K562 (cell line): ENCODE measurements at regions not wholly inside any gene's neighbourhood (a gene's known extent, or its start where the extent isn't known, plus 50 kb on each side); places are given as distances from the start of the nearest gene placed in this dataset.

Experiments
- ATAC-seq: fragments of 200-7000 bp; cut with Tn5 transposase; 3 replicates; pipeline ENCODE4 v1.9.1; 2020; ENCODE audit warnings: moderate library complexity
- BruUV-seq: library from RNA; stranded (reverse); fragments of 400-500 nt; replicated peaks from 2 replicates; lab custom pipeline; 2021; lab: Mats Ljungman, UMichigan
- CTCF ChIA-PET: fragments of 300-600 bp; formaldehyde crosslinking; extraction: SDS; loops from one replicate; lab custom pipeline; 2021; ENCODE audit warnings: low intra/inter-chr PET ratio; lab: Yijun Ruan, JAX
- POLR2A ChIA-PET: fragments of 300-600, 350-650 bp; sonication (Branson Sonifier 250); formaldehyde crosslinking; extraction: SDS; loops from one replicate; lab custom pipeline; 2021; ENCODE audit warnings: antibody characterized with exemption, inconsistent platforms; lab: Yijun Ruan, JAX
- DNase-seq, 4 experiments: peaks; one replicate each; pipeline versions ENCODE4 v3.0.0 to v3.0.0-alpha.2; 2011 to 2018; ENCODE audit warnings: low spot score in 3 of 4, mixed read lengths in 3 of 4; ENCODE audit errors: extremely low read depth in 1 of 4
- FAIRE-seq: peaks from 2 replicates; lab custom pipeline; 2011; peaks lifted over from hg19 to GRCh38; lab: Jason Lieb, UNC
- H2AFZ ChIP-seq: 2 replicates; pipeline ENCODE4 v1.6.0; 2011; ENCODE audit warnings: low read depth, low read length, control low read depth, inconsistent platforms
- H3K27ac ChIP-seq: fragments of 200-600 bp; 3 replicates; pipeline ENCODE4 v1.8.0; 2011; ENCODE audit warnings: low read depth, mild to moderate bottlenecking, control low read depth, inconsistent platforms, low read length, moderate library complexity, mixed read lengths; ENCODE audit errors: extremely low read depth
- H3K27me3 ChIP-seq, 2 experiments: fragments of 300-600 bp in 1 of 2; 2 replicates in 1 of 2; 3 replicates in 1 of 2; pipeline versions ENCODE4 v1.6.0 to v1.8.0; 2011; ENCODE audit warnings: inconsistent platforms in 2 of 2, low read length in 2 of 2, mild to moderate bottlenecking in 1 of 2, mixed read lengths in 1 of 2, moderate library complexity in 1 of 2; ENCODE audit not compliant: control insufficient read depth in 2 of 2, insufficient read depth in 2 of 2
- H3K36me3 ChIP-seq: fragments of 300-600 bp; 3 replicates; pipeline ENCODE4 v1.8.0; 2011; ENCODE audit warnings: mild to moderate bottlenecking, low read length, inconsistent platforms; ENCODE audit not compliant: control insufficient read depth, insufficient read depth
- H3K4me1 ChIP-seq, 2 experiments: fragments of 200-600 bp in 1 of 2; replicated peaks in 1 of 2; 2 replicates in 1 of 2; 3 replicates in 1 of 2; pipeline versions ENCODE4 v1.5.1 to v1.8.0; 2011; ENCODE audit warnings: inconsistent platforms in 2 of 2, low read length in 2 of 2, mild to moderate bottlenecking in 1 of 2, mixed read lengths in 1 of 2, moderate library complexity in 1 of 2; ENCODE audit not compliant: control insufficient read depth in 2 of 2, insufficient read depth in 2 of 2
- H3K4me2 ChIP-seq: 2 replicates; pipeline ENCODE4 v1.6.1; 2011; ENCODE audit warnings: low read length, control low read depth, inconsistent platforms, mixed read lengths; ENCODE audit not compliant: insufficient read depth
- H3K4me3 ChIP-seq: fragments of 200-600 bp; sonication (generic), shearing (Covaris generic); 2 replicates; pipeline ENCODE4 v1.5.1; 2016; ENCODE audit warnings: control low read depth, inconsistent platforms
- H3K79me2 ChIP-seq: fragments of 200-600 bp; 3 replicates; pipeline ENCODE4 v1.8.0; 2011; ENCODE audit warnings: low read length, inconsistent platforms; ENCODE audit not compliant: control insufficient read depth, insufficient read depth
- H3K9ac ChIP-seq, 2 experiments: 2 replicates each; pipeline versions ENCODE4 v1.6.0 to v1.6.1; 2011; ENCODE audit warnings: low read depth in 2 of 2, low read length in 2 of 2, control low read depth in 1 of 2, inconsistent platforms in 1 of 2, mild to moderate bottlenecking in 1 of 2, mixed read lengths in 1 of 2; ENCODE audit not compliant: insufficient read depth in 1 of 2
- H3K9me1 ChIP-seq: one replicate; pipeline ENCODE4 v1.6.0; 2011; ENCODE audit warnings: inconsistent platforms, mild to moderate bottlenecking, low read length, moderate library complexity; ENCODE audit not compliant: control insufficient read depth, insufficient read depth
- H3K9me3 ChIP-seq: replicated peaks from 2 replicates; pipeline ENCODE4 v1.5.1; 2011; ENCODE audit warnings: low read depth, low read length, inconsistent platforms; ENCODE audit not compliant: control insufficient read depth, insufficient read depth
- H4K20me1 ChIP-seq: replicated peaks from 2 replicates; pipeline ENCODE4 v1.6.1; 2011; ENCODE audit warnings: low read length, inconsistent platforms, mixed read lengths; ENCODE audit not compliant: control insufficient read depth, insufficient read depth
- CCAR2 ChIP-seq: fragments of 200-400 bp; formaldehyde crosslinking; IDR thresholded peaks from 2 replicates; pipeline ENCODE4 v1.6.1; 2017; ENCODE audit warnings: mild to moderate bottlenecking, low read depth, low read length
- MAZ ChIP-seq, 2 experiments: fragments of 450-650 bp in 1 of 2; sonication (generic) in 1 of 2; formaldehyde crosslinking; IDR thresholded peaks in 1 of 2; conservative IDR thresholded peaks in 1 of 2; 2 replicates each; pipeline versions ENCODE4 v1.4.0 to v1.5.0; 2020; ENCODE audit warnings: mild to moderate bottlenecking in 1 of 2, missing genetic modification reagents in 1 of 2
- RAD21 ChIP-seq, 2 experiments: fragments of 250-450 bp in 1 of 2; fragments of 450-650 bp in 1 of 2; sonication (Bioruptor Pico) in 1 of 2; formaldehyde crosslinking in 1 of 2; IDR thresholded peaks in 1 of 2; conservative IDR thresholded peaks in 1 of 2; 2 replicates each; pipeline versions ENCODE4 v1.4.0 to v1.8.0; 2020 to 2022; ENCODE audit warnings: mild to moderate bottlenecking in 2 of 2, moderate library complexity in 1 of 2
- SIX5 ChIP-seq, 2 experiments: IDR thresholded peaks; 2 replicates each; pipeline ENCODE4 v1.6.1; 2011; ENCODE audit warnings: low read length in 2 of 2, borderline replicate concordance in 1 of 2, low read depth in 1 of 2, mild to moderate bottlenecking in 1 of 2, moderate library complexity in 1 of 2; ENCODE audit not compliant: insufficient read depth in 1 of 2
- SMC3 ChIP-seq: conservative IDR thresholded peaks from 2 replicates; pipeline ENCODE4 v1.6.1; 2011; ENCODE audit warnings: low read depth, low read length, improper control_type of control experiment; ENCODE audit not compliant: insufficient read depth
- TEAD4 ChIP-seq, 2 experiments: sonication (generic) in 1 of 2; formaldehyde crosslinking in 1 of 2; IDR thresholded peaks; 2 replicates each; pipeline versions ENCODE4 v1.6.1 to v1.8.0; 2012 to 2022; ENCODE audit warnings: borderline replicate concordance in 1 of 2, inconsistent platforms in 1 of 2, low read length in 1 of 2, mild to moderate bottlenecking in 1 of 2, missing genetic modification reagents in 1 of 2
- in situ Hi-C: fragments of 300-500 bp; cut with MboI; formaldehyde crosslinking; loops from 4 replicates; pipeline ENCODE4 v1.15.0; 2018; ENCODE audit warnings: inconsistent platforms, mixed read lengths
- intact Hi-C: fragments of 100-400 bp; cut with micrococcal nuclease; formaldehyde crosslinking; loops from 2 replicates; pipeline ENCODE4 v1.14.2; 2022
- TF ChIP-seq, protein P1 (sequence below), 3 experiments: IDR thresholded peaks in 2 of 3; conservative IDR thresholded peaks in 1 of 3; 2 replicates each; pipeline ENCODE4 v1.5.1; 2011 to 2012; ENCODE audit warnings: low read length in 3 of 3, mild to moderate bottlenecking in 3 of 3, control low read depth in 2 of 3, improper control_type of control experiment in 1 of 3, inconsistent platforms in 1 of 3, low read depth in 1 of 3, mixed read lengths in 1 of 3, moderate library complexity in 1 of 3; ENCODE audit not compliant: insufficient read depth in 2 of 3
- TF ChIP-seq, protein P2 (sequence below): fragments of 250-450 bp; sonication (Bioruptor Pico); IDR thresholded peaks from 2 replicates; pipeline ENCODE4 v1.8.0; 2022; ENCODE audit warnings: inconsistent platforms, mild to moderate bottlenecking, moderate library complexity, borderline replicate concordance
- TF ChIP-seq, protein P3 (sequence below): fragments of 450-650 bp; formaldehyde crosslinking; IDR thresholded peaks from 2 replicates; pipeline ENCODE4 v1.4.0; 2020; ENCODE audit warnings: mild to moderate bottlenecking, moderate library complexity

DNA sequence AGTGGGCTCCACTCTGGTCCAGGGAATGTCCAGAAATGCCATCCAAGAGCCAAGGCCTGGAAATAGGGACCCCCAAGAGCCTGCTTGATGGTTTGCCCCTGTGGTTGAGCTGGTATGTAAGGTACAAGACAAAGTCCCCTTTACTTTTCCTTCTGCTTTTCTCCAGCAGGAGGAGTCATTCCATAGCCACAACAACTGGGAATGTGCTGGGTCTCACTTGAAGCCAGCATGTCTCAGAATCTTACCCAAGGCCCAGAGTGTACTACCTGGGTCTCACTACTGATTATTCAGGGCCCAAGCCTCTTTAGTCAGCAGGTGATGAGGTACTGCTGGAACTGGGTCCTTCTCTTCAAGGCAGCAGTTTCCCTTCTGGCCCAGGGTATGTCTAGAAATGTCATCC, 62.1 kb upstream of the CD55 start:
- in situ Hi-C loops, result no loop called here
- BruUV-seq, result no TSS peak
- no peaks in the 10 kb centered on the region; a peak in 1 of 5 replicates for H3K4me1 ChIP-seq
- H3K27ac ChIP-seq, result no peak overlapping the region
- H2AFZ ChIP-seq, result peak overlapping the region; percentile 7; the same call in 1 of the 2 replicates
- no peak overlapping the region for H3K4me2 ChIP-seq
- POLR2A ChIA-PET, result interaction anchor here (0.6 kb wide), 1 partner anchor 708 kb away, joined by 4 read pairs; no protein-coding TSS in a partner anchor
- no peaks in the 10 kb centered on the region for H3K79me2 ChIP-seq
- no peaks in the 10 kb centered on the region for H3K27me3 ChIP-seq
- no peaks in the 10 kb centered on the region for H3K9me1 ChIP-seq
- no peaks in the 10 kb centered on the region for H4K20me1 ChIP-seq
- FAIRE-seq, result peak; percentile 56
- H3K9ac ChIP-seq, result no peak overlapping the region
- no peaks in the 10 kb centered on the region for H3K36me3 ChIP-seq
- peak; percentile 89 for ATAC-seq
- intact Hi-C loops, result loop anchor here (1.0 kb wide), 1 partner anchor 146 kb away; no protein-coding TSS in a partner anchor
- no peak overlapping the region for H3K4me3 ChIP-seq
- CTCF ChIA-PET, result interaction anchor here (1.6 kb wide), 1 partner anchor 240 kb away, joined by 5 read pairs; no protein-coding TSS in a partner anchor
- peak in 1 of 4 experiments; percentile 46 for DNase-seq
- H3K9me3 ChIP-seq, result no peaks in the 10 kb centered on the region
- TF ChIP-seq, protein P1, sequence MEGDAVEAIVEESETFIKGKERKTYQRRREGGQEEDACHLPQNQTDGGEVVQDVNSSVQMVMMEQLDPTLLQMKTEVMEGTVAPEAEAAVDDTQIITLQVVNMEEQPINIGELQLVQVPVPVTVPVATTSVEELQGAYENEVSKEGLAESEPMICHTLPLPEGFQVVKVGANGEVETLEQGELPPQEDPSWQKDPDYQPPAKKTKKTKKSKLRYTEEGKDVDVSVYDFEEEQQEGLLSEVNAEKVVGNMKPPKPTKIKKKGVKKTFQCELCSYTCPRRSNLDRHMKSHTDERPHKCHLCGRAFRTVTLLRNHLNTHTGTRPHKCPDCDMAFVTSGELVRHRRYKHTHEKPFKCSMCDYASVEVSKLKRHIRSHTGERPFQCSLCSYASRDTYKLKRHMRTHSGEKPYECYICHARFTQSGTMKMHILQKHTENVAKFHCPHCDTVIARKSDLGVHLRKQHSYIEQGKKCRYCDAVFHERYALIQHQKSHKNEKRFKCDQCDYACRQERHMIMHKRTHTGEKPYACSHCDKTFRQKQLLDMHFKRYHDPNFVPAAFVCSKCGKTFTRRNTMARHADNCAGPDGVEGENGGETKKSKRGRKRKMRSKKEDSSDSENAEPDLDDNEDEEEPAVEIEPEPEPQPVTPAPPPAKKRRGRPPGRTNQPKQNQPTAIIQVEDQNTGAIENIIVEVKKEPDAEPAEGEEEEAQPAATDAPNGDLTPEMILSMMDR (IDR thresholded peaks at IDR 0.05 in 2 of 3, conservative IDR thresholded peaks at IDR 0.05 in 1 of 3; ENCODE audit: insufficient read depth in 2 of 3, low read depth in 1 of 3, low read length in 3 of 3), result peak; percentile 51 to 56 (median 55); a peak in 5 of 6 replicates
- no peak for TF ChIP-seq CCAR2
- no peak for TF ChIP-seq SIX5 (IDR thresholded peaks at IDR 0.05; ENCODE audit: borderline replicate concordance in 1 of 2, insufficient read depth in 1 of 2, low read depth in 1 of 2, low read length in 2 of 2)
- TF ChIP-seq, protein P2, sequence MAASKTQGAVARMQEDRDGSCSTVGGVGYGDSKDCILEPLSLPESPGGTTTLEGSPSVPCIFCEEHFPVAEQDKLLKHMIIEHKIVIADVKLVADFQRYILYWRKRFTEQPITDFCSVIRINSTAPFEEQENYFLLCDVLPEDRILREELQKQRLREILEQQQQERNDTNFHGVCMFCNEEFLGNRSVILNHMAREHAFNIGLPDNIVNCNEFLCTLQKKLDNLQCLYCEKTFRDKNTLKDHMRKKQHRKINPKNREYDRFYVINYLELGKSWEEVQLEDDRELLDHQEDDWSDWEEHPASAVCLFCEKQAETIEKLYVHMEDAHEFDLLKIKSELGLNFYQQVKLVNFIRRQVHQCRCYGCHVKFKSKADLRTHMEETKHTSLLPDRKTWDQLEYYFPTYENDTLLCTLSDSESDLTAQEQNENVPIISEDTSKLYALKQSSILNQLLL, result no peak
- 0 out of 4 replicates have a peak, but pooled peaks of 1 of the 2 experiments have one; percentile 25 for TF ChIP-seq MAZ (CRISPR knock-in tag; conservative IDR thresholded peaks at IDR 0.05 in 1 of 2, IDR thresholded peaks at IDR 0.05 in 1 of 2)
- TF ChIP-seq RAD21 (CRISPR knock-in tag; conservative IDR thresholded peaks at IDR 0.05 in 1 of 2, IDR thresholded peaks at IDR 0.05 in 1 of 2), result peak; percentile 46 to 84
- TF ChIP-seq, protein P3, sequence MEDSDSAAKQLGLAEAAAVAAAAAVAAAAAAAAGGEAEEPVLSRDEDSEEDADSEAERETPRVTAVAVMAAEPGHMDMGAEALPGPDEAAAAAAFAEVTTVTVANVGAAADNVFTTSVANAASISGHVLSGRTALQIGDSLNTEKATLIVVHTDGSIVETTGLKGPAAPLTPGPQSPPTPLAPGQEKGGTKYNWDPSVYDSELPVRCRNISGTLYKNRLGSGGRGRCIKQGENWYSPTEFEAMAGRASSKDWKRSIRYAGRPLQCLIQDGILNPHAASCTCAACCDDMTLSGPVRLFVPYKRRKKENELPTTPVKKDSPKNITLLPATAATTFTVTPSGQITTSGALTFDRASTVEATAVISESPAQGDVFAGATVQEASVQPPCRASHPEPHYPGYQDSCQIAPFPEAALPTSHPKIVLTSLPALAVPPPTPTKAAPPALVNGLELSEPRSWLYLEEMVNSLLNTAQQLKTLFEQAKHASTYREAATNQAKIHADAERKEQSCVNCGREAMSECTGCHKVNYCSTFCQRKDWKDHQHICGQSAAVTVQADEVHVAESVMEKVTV (CRISPR knock-in tag), result peak; percentile 22; the same call in 1 of the 2 replicates
- TF ChIP-seq TEAD4 (IDR thresholded peaks at IDR 0.05; ENCODE audit: low read length), result 0 out of 2 replicates have a peak, but pooled peaks have one; percentile 38
- TF ChIP-seq TEAD4 (CRISPR knock-in tag; IDR thresholded peaks at IDR 0.05; ENCODE audit: borderline replicate concordance), result no peak
- TF ChIP-seq SMC3, result peak; percentile 50
